K562 (cell line): ENCODE measurements at regions not wholly inside any gene's neighbourhood (a gene's known extent, or its start where the extent isn't known, plus 50 kb on each side); places are given as distances from the start of the nearest gene placed in this dataset.

ENCODE experiments used
- ATAC-seq: fragments of 200-7000 bp; cut with Tn5 transposase; 3 replicates; pipeline ENCODE4 v1.9.1; 2020; ENCODE audit warnings: moderate library complexity
- BruUV-seq: library from RNA; stranded (reverse); fragments of 400-500 nt; replicated peaks from 2 replicates; lab custom pipeline; 2021; lab: Mats Ljungman, UMichigan
- CTCF ChIA-PET: fragments of 300-600 bp; formaldehyde crosslinking; extraction: SDS; loops from one replicate; lab custom pipeline; 2021; ENCODE audit warnings: low intra/inter-chr PET ratio; lab: Yijun Ruan, JAX
- POLR2A ChIA-PET: fragments of 300-600, 350-650 bp; sonication (Branson Sonifier 250); formaldehyde crosslinking; extraction: SDS; loops from one replicate; lab custom pipeline; 2021; ENCODE audit warnings: antibody characterized with exemption, inconsistent platforms; lab: Yijun Ruan, JAX
- DNase-seq, 4 experiments: peaks; one replicate each; pipeline versions ENCODE4 v3.0.0 to v3.0.0-alpha.2; 2011 to 2018; ENCODE audit warnings: low spot score in 3 of 4, mixed read lengths in 3 of 4; ENCODE audit errors: extremely low read depth in 1 of 4
- FAIRE-seq: peaks from 2 replicates; lab custom pipeline; 2011; peaks lifted over from hg19 to GRCh38; lab: Jason Lieb, UNC
- H2AFZ ChIP-seq: 2 replicates; pipeline ENCODE4 v1.6.0; 2011; ENCODE audit warnings: low read depth, low read length, control low read depth, inconsistent platforms
- H3K27ac ChIP-seq: fragments of 200-600 bp; 3 replicates; pipeline ENCODE4 v1.8.0; 2011; ENCODE audit warnings: low read depth, mild to moderate bottlenecking, control low read depth, inconsistent platforms, low read length, moderate library complexity, mixed read lengths; ENCODE audit errors: extremely low read depth
- H3K27me3 ChIP-seq, 2 experiments: fragments of 300-600 bp in 1 of 2; 2 replicates in 1 of 2; 3 replicates in 1 of 2; pipeline versions ENCODE4 v1.6.0 to v1.8.0; 2011; ENCODE audit warnings: inconsistent platforms in 2 of 2, low read length in 2 of 2, mild to moderate bottlenecking in 1 of 2, mixed read lengths in 1 of 2, moderate library complexity in 1 of 2; ENCODE audit not compliant: control insufficient read depth in 2 of 2, insufficient read depth in 2 of 2
- H3K36me3 ChIP-seq: fragments of 300-600 bp; 3 replicates; pipeline ENCODE4 v1.8.0; 2011; ENCODE audit warnings: mild to moderate bottlenecking, low read length, inconsistent platforms; ENCODE audit not compliant: control insufficient read depth, insufficient read depth
- H3K4me1 ChIP-seq, 2 experiments: fragments of 200-600 bp in 1 of 2; replicated peaks in 1 of 2; 2 replicates in 1 of 2; 3 replicates in 1 of 2; pipeline versions ENCODE4 v1.5.1 to v1.8.0; 2011; ENCODE audit warnings: inconsistent platforms in 2 of 2, low read length in 2 of 2, mild to moderate bottlenecking in 1 of 2, mixed read lengths in 1 of 2, moderate library complexity in 1 of 2; ENCODE audit not compliant: control insufficient read depth in 2 of 2, insufficient read depth in 2 of 2
- H3K4me2 ChIP-seq: 2 replicates; pipeline ENCODE4 v1.6.1; 2011; ENCODE audit warnings: low read length, control low read depth, inconsistent platforms, mixed read lengths; ENCODE audit not compliant: insufficient read depth
- H3K4me3 ChIP-seq: fragments of 200-600 bp; sonication (generic), shearing (Covaris generic); 2 replicates; pipeline ENCODE4 v1.5.1; 2016; ENCODE audit warnings: control low read depth, inconsistent platforms
- H3K79me2 ChIP-seq: fragments of 200-600 bp; 3 replicates; pipeline ENCODE4 v1.8.0; 2011; ENCODE audit warnings: low read length, inconsistent platforms; ENCODE audit not compliant: control insufficient read depth, insufficient read depth
- H3K9ac ChIP-seq, 2 experiments: 2 replicates each; pipeline versions ENCODE4 v1.6.0 to v1.6.1; 2011; ENCODE audit warnings: low read depth in 2 of 2, low read length in 2 of 2, control low read depth in 1 of 2, inconsistent platforms in 1 of 2, mild to moderate bottlenecking in 1 of 2, mixed read lengths in 1 of 2; ENCODE audit not compliant: insufficient read depth in 1 of 2
- H3K9me1 ChIP-seq: one replicate; pipeline ENCODE4 v1.6.0; 2011; ENCODE audit warnings: inconsistent platforms, mild to moderate bottlenecking, low read length, moderate library complexity; ENCODE audit not compliant: control insufficient read depth, insufficient read depth
- H3K9me3 ChIP-seq: replicated peaks from 2 replicates; pipeline ENCODE4 v1.5.1; 2011; ENCODE audit warnings: low read depth, low read length, inconsistent platforms; ENCODE audit not compliant: control insufficient read depth, insufficient read depth
- H4K20me1 ChIP-seq: replicated peaks from 2 replicates; pipeline ENCODE4 v1.6.1; 2011; ENCODE audit warnings: low read length, inconsistent platforms, mixed read lengths; ENCODE audit not compliant: control insufficient read depth, insufficient read depth
- EHMT2 ChIP-seq: fragments of 450-650 bp; IDR thresholded peaks from 2 replicates; pipeline ENCODE4 v1.6.1; 2018; ENCODE audit warnings: antibody characterized with exemption
- EP400 ChIP-seq: fragments of 450-650 bp; IDR thresholded peaks from 2 replicates; pipeline ENCODE4 v1.6.1; 2017; ENCODE audit warnings: antibody characterized with exemption, mild to moderate bottlenecking, moderate library complexity
- GATAD2A ChIP-seq: fragments of 450-650 bp; IDR thresholded peaks from 2 replicates; pipeline ENCODE4 v1.6.1; 2017
- HNRNPUL1 ChIP-seq: fragments of 200-400 bp; formaldehyde crosslinking; IDR thresholded peaks from 2 replicates; pipeline ENCODE4 v1.6.1; 2017; ENCODE audit warnings: low read length
- MEIS2 ChIP-seq: fragments of 450-650 bp; IDR thresholded peaks from 2 replicates; pipeline ENCODE4 v1.6.1; 2014; ENCODE audit warnings: mild to moderate bottlenecking; ENCODE audit not compliant: partially characterized antibody
- NFIC ChIP-seq: fragments of 450-650 bp; IDR thresholded peaks from 2 replicates; pipeline ENCODE4 v1.6.1; 2017; ENCODE audit warnings: mild to moderate bottlenecking, inconsistent platforms
- PRPF4 ChIP-seq: fragments of 200-400 bp; formaldehyde crosslinking; IDR thresholded peaks from one replicate; pipeline ENCODE4 v1.6.1; 2017; ENCODE audit warnings: low read length, low read depth, mild to moderate bottlenecking; ENCODE audit not compliant: insufficient read depth, poor library complexity, severe bottlenecking
- SMC3 ChIP-seq: conservative IDR thresholded peaks from 2 replicates; pipeline ENCODE4 v1.6.1; 2011; ENCODE audit warnings: low read depth, low read length, improper control_type of control experiment; ENCODE audit not compliant: insufficient read depth
- SP1 ChIP-seq: sonication (generic); formaldehyde crosslinking; IDR thresholded peaks from 2 replicates; pipeline ENCODE4 v1.8.1; 2022; ENCODE audit warnings: mild to moderate bottlenecking, missing genetic modification reagents
- SRSF9 ChIP-seq: fragments of 200-400 bp; formaldehyde crosslinking; IDR thresholded peaks from 2 replicates; pipeline ENCODE4 v1.6.1; 2017; ENCODE audit warnings: low read depth, low read length, borderline replicate concordance
- ZFP30 ChIP-seq: fragments of 250-450 bp; sonication (Bioruptor Pico); IDR thresholded peaks from 2 replicates; pipeline ENCODE4 v1.8.0; 2022; ENCODE audit warnings: moderate library complexity, mild to moderate bottlenecking, inconsistent platforms, borderline replicate concordance
- WGBS: fragments of 100-300 bp; shearing (Covaris generic); methylation state at CpG from one replicate; pipeline ENCODE4 v1.1.6; 2016; ENCODE audit warnings: low coverage, mixed read lengths; ENCODE audit not compliant: insufficient coverage; ENCODE audit errors: missing lambda C conversion rate; 5-methylcytosine and 5-hydroxymethylcytosine counted together
- in situ Hi-C: fragments of 300-500 bp; cut with MboI; formaldehyde crosslinking; loops from 4 replicates; pipeline ENCODE4 v1.15.0; 2018; ENCODE audit warnings: inconsistent platforms, mixed read lengths
- intact Hi-C: fragments of 100-400 bp; cut with micrococcal nuclease; formaldehyde crosslinking; loops from 2 replicates; pipeline ENCODE4 v1.14.2; 2022
- TF ChIP-seq, protein P1 (sequence below): fragments of 450-650 bp; formaldehyde crosslinking; IDR thresholded peaks from 2 replicates; pipeline ENCODE4 v1.4.0; 2022; ENCODE audit warnings: missing genetic modification characterization
- TF ChIP-seq, protein P2 (sequence below): fragments of 450-650 bp; conservative IDR thresholded peaks from 2 replicates; pipeline ENCODE4 v1.6.1; 2016; ENCODE audit warnings: missing genetic modification characterization, low read depth, mild to moderate bottlenecking, missing compliant biosample characterization, moderate library complexity

DNA sequence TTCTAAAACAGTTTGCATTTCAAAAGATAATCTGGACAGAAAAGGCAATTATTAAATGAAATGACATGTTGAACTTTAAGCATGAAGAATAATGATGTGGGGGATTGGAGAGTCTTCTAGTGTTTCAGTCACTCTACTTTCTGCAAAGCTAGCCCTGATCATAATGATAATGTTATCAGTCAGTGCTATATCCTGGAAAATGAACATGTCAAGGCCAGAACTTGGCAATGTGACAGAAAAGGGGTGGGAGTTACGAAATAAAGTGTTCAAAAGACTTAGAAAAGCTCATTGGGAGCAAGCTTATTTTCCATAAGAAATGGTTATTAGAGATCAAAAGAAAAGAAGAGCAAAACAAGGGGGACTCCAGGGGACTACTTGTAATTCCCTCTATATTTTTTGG is 288.5 kb upstream of the SLC8A1 start:
- WGBS, result 0% methylated on average over 1 of the region's 1 CpG
- POLR2A ChIA-PET, result no interaction called here

DNA sequence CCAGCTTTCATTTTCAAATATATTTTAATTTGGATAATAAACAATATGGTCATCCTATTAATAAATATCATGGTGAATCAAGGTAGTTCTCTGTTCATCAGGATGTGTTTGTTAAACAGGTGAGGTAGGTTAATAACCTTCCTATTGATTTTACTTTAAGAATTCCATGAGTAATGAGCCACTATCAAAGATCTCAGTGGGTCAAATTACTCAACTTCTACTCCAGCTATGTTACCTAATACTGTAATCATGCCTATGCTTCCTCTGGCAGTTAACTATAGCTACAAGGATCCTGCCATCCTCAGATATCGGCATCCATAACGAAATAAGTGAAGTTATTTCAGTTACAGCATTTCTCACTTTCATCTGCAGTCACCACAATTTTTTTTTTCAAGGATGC is 289.6 kb upstream of the SLC8A1 start:
- Histone ChIP-seq H2AFZ (no peak overlapping the region), H3K9me3 (no peaks in the 10 kb centered on the region; the same call in 1 of the 2 replicates), H3K4me3 (no peak overlapping the region), H3K9ac (no peak overlapping the region), H3K4me2 (no peak overlapping the region), H3K4me1 (no peaks in the 10 kb centered on the region), H3K27ac (no peak overlapping the region), H3K79me2 (no peaks in the 10 kb centered on the region), H3K27me3 (no peaks in the 10 kb centered on the region), H3K9me1 (no peaks in the 10 kb centered on the region), H4K20me1 (no peaks in the 10 kb centered on the region), H3K36me3 (no peaks in the 10 kb centered on the region)
- intact Hi-C loops (no loop called here), in situ Hi-C loops (no loop called here)
- ChIA-PET POLR2A (no interaction called here), CTCF (no interaction called here)
- WGBS, result 0% methylated on average over 2 of the region's 2 CpGs
- ATAC-seq, result no peak
- no TSS peak for BruUV-seq
- FAIRE-seq, result no peak
- no peak for DNase-seq
- TF ChIP-seq EP400, result no peak
- no peak for TF ChIP-seq EHMT2
- no peak for TF ChIP-seq MEIS2
- TF ChIP-seq SMC3, result no peak
- TF ChIP-seq, protein P1, sequence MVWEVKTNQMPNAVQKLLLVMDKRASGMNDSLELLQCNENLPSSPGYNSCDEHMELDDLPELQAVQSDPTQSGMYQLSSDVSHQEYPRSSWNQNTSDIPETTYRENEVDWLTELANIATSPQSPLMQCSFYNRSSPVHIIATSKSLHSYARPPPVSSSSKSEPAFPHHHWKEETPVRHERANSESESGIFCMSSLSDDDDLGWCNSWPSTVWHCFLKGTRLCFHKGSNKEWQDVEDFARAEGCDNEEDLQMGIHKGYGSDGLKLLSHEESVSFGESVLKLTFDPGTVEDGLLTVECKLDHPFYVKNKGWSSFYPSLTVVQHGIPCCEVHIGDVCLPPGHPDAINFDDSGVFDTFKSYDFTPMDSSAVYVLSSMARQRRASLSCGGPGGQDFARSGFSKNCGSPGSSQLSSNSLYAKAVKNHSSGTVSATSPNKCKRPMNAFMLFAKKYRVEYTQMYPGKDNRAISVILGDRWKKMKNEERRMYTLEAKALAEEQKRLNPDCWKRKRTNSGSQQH (CRISPR knock-in tag), result no peak
- no peak for TF ChIP-seq GATAD2A
- TF ChIP-seq, protein P2, sequence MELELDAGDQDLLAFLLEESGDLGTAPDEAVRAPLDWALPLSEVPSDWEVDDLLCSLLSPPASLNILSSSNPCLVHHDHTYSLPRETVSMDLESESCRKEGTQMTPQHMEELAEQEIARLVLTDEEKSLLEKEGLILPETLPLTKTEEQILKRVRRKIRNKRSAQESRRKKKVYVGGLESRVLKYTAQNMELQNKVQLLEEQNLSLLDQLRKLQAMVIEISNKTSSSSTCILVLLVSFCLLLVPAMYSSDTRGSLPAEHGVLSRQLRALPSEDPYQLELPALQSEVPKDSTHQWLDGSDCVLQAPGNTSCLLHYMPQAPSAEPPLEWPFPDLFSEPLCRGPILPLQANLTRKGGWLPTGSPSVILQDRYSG, result no peak
- no peak for TF ChIP-seq SP1
- no peak for TF ChIP-seq NFIC
- no peak for TF ChIP-seq PRPF4

More for the DNA sequence above, 288.5 kb upstream of the SLC8A1 start:
- Histone ChIP-seq H3K79me2 (no peaks in the 10 kb centered on the region), H3K4me1 (no peaks in the 10 kb centered on the region), H3K9me1 (no peaks in the 10 kb centered on the region), H3K27me3 (no peaks in the 10 kb centered on the region), H3K27ac (no peak overlapping the region), H3K9me3 (no peaks in the 10 kb centered on the region; the same call in 1 of the 2 replicates), H3K36me3 (no peaks in the 10 kb centered on the region), H3K9ac (no peak overlapping the region), H4K20me1 (no peaks in the 10 kb centered on the region), H2AFZ (no peak overlapping the region), H3K4me2 (no peak overlapping the region), H3K4me3 (no peak overlapping the region)
- DNase-seq (no peak), FAIRE-seq (no peak), ATAC-seq (no peak)
- in situ Hi-C loops (no loop called here), intact Hi-C loops (no loop called here)
- BruUV-seq, result no TSS peak
- TF ChIP-seq, protein P2, result no peak
- no peak for TF ChIP-seq SRSF9
- TF ChIP-seq HNRNPUL1, result no peak
- no peak for TF ChIP-seq ZFP30 (CRISPR knock-in tag)
- CTCF ChIA-PET, result no interaction called here
